ENCODE measurements at regions not wholly inside any gene's neighbourhood (a gene's known extent, or its start where the extent isn't known, plus 50 kb on each side); places are given as distances from the start of the nearest gene placed in this dataset.

DNA sequence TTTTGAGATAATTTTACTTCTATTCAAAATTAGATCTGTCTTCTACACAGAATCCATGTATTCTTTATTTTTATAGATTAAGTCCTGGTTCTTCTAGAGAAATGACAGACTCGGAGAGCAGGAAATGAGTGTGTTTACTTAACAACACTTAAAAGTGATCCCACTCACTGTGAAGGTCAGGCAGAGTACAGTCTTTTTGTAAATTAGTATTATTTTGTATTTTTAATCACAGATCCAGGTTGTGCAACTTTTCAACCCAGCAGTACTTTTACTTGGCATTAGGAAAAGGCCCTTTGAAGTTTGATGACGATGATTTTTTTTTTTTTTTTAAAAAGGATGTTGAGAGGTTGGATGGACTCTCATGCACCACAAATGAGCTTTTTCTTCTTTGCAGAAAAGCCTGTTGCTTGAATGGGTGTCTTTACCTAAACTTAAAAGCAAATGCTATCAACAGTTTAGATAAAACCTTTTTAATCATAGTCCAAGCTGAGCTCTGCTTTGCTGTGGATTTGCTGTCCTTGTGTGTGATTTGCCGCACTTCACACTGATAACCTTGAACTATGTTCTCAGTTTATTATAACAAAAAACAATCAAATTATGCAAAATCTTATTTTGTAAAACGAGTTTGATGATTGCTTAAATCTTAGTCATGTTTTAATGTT lies 114.1 kb downstream of the MXRA5 start:
- no peak overlapping the region for H3K27ac ChIP-seq (ENCODE audit: extremely low read length, insufficient read depth, low read length)
- TF ChIP-seq, protein P1, sequence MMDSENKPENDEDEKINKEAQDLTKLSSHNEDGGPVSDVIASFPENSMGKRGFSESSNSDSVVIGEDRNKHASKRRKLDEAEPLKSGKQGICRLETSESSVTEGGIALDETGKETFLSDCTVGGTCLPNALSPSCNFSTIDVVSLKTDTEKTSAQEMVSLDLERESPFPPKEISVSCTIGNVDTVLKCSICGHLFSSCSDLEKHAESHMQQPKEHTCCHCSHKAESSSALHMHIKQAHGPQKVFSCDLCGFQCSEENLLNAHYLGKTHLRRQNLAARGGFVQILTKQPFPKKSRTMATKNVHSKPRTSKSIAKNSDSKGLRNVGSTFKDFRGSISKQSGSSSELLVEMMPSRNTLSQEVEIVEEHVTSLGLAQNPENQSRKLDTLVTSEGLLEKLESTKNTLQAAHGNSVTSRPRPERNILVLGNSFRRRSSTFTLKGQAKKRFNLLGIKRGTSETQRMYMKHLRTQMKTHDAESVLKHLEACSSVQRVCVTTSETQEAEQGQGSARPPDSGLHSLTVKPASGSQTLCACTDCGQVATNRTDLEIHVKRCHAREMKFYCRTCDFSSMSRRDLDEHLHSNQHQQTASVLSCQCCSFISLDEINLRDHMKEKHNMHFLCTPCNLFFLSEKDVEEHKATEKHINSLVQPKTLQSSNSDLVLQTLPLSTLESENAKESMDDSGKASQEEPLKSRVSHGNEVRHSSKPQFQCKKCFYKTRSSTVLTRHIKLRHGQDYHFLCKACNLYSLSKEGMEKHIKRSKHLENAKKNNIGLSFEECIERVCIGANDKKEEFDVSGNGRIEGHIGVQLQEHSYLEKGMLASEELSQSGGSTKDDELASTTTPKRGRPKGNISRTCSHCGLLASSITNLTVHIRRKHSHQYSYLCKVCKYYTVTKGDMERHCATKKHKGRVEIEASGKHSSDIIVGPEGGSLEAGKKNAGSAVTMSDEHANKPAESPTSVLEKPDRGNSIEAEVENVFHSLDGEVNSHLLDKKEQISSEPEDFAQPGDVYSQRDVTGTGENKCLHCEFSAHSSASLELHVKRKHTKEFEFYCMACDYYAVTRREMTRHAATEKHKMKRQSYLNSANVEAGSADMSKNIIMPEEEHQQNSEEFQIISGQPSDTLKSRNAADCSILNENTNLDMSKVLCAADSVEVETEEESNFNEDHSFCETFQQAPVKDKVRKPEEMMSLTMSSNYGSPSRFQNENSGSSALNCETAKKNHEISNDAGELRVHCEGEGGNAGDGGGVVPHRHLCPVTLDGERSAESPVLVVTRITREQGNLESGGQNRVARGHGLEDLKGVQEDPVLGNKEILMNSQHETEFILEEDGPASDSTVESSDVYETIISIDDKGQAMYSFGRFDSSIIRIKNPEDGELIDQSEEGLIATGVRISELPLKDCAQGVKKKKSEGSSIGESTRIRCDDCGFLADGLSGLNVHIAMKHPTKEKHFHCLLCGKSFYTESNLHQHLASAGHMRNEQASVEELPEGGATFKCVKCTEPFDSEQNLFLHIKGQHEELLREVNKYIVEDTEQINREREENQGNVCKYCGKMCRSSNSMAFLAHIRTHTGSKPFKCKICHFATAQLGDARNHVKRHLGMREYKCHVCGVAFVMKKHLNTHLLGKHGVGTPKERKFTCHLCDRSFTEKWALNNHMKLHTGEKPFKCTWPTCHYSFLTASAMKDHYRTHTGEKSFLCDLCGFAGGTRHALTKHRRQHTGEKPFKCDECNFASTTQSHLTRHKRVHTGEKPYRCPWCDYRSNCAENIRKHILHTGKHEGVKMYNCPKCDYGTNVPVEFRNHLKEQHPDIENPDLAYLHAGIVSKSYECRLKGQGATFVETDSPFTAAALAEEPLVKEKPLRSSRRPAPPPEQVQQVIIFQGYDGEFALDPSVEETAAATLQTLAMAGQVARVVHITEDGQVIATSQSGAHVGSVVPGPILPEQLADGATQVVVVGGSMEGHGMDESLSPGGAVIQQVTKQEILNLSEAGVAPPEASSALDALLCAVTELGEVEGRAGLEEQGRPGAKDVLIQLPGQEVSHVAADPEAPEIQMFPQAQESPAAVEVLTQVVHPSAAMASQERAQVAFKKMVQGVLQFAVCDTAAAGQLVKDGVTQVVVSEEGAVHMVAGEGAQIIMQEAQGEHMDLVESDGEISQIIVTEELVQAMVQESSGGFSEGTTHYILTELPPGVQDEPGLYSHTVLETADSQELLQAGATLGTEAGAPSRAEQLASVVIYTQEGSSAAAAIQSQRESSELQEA (CRISPR knock-in tag; IDR thresholded peaks at IDR 0.05; ENCODE audit: not compliant biosample characterization) = no peak
- TF ChIP-seq ZFP36L2 (CRISPR knock-in tag; IDR thresholded peaks at IDR 0.05) (no peak), CHD2 (IDR thresholded peaks at IDR 0.05; ENCODE audit: low read depth, low read length) (no peak), STAG1 (CRISPR knock-in tag; IDR thresholded peaks at IDR 0.05) (no peak), TCF7 (IDR thresholded peaks at IDR 0.05; ENCODE audit: low read depth) (no peak), ZNF891 (CRISPR knock-in tag; IDR thresholded peaks at IDR 0.05) (no peak), YEATS2 (CRISPR knock-in tag; IDR thresholded peaks at IDR 0.05; ENCODE audit: borderline replicate concordance) (no peak)
- TF ChIP-seq, protein P2, sequence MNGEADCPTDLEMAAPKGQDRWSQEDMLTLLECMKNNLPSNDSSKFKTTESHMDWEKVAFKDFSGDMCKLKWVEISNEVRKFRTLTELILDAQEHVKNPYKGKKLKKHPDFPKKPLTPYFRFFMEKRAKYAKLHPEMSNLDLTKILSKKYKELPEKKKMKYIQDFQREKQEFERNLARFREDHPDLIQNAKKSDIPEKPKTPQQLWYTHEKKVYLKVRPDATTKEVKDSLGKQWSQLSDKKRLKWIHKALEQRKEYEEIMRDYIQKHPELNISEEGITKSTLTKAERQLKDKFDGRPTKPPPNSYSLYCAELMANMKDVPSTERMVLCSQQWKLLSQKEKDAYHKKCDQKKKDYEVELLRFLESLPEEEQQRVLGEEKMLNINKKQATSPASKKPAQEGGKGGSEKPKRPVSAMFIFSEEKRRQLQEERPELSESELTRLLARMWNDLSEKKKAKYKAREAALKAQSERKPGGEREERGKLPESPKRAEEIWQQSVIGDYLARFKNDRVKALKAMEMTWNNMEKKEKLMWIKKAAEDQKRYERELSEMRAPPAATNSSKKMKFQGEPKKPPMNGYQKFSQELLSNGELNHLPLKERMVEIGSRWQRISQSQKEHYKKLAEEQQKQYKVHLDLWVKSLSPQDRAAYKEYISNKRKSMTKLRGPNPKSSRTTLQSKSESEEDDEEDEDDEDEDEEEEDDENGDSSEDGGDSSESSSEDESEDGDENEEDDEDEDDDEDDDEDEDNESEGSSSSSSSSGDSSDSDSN (CRISPR knock-in tag; IDR thresholded peaks at IDR 0.05) = no peak
- TF ChIP-seq, protein P3, sequence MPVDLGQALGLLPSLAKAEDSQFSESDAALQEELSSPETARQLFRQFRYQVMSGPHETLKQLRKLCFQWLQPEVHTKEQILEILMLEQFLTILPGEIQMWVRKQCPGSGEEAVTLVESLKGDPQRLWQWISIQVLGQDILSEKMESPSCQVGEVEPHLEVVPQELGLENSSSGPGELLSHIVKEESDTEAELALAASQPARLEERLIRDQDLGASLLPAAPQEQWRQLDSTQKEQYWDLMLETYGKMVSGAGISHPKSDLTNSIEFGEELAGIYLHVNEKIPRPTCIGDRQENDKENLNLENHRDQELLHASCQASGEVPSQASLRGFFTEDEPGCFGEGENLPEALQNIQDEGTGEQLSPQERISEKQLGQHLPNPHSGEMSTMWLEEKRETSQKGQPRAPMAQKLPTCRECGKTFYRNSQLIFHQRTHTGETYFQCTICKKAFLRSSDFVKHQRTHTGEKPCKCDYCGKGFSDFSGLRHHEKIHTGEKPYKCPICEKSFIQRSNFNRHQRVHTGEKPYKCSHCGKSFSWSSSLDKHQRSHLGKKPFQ (CRISPR knock-in tag; IDR thresholded peaks at IDR 0.05; ENCODE audit: insufficient replicate concordance) = no peak
- ATAC-seq (no peak), FAIRE-seq (no peak), DNase-seq (ENCODE audit: low spot score) (no peak)
- no peaks in the 10 kb centered on the region for H4K20me1 ChIP-seq (ENCODE audit: insufficient read depth, low read length)
- intact Hi-C loops (cut with micrococcal nuclease; ENCODE audit: unreplicated experiment) (no loop called here), in situ Hi-C loops (cut with HindIII; ENCODE audit: extremely low pct_ligation_motif_present, low pct_unique_long_range_greater_than_20kb) (no loop called here)
- H3K27me3 ChIP-seq (ENCODE audit: control insufficient read depth in 1 of 2, insufficient read depth in 2 of 2, low read length in 2 of 2) = no peaks in the 10 kb centered on the region
- WGBS (ENCODE audit: low lambda C conversion rate) = 0% methylated on average over 4 of the region's 4 CpGs
- H3K4me3 ChIP-seq (replicated peaks in 1 of 3; ENCODE audit: insufficient read depth in 1 of 3, low read depth in 2 of 3, low read length in 3 of 3) = no peak overlapping the region
- CTCF ChIA-PET (ENCODE audit: low intra/inter-chr PET ratio, low total read pairs) = no interaction called here
- POLR2A ChIA-PET = no interaction called here
- no peaks in the 10 kb centered on the region for H3K79me2 ChIP-seq (ENCODE audit: insufficient read depth, low read length)
- BruUV-seq (replicated peaks) = no TSS peak
- no peak overlapping the region for H3K9ac ChIP-seq (ENCODE audit: insufficient read depth, low read depth, low read length)
- H3K4me2 ChIP-seq (ENCODE audit: low read depth, low read length) = no peak overlapping the region
- H3K9me3 ChIP-seq (ENCODE audit: low read length) = no peaks in the 10 kb centered on the region
- no peak overlapping the region for H2AFZ ChIP-seq (ENCODE audit: low read length)
- no peaks in the 10 kb centered on the region for H3K4me1 ChIP-seq (ENCODE audit: insufficient read depth, low read length)
- H3K36me3 ChIP-seq (replicated peaks in 1 of 2; ENCODE audit: control insufficient read depth in 1 of 2, insufficient read depth in 2 of 2, low read length in 2 of 2) = no peaks in the 10 kb centered on the region
